GM12872 (cell line): ENCODE measurements at regions not wholly inside any gene's neighbourhood (a gene's known extent, or its start where the extent isn't known, plus 50 kb on each side); places are given as distances from the start of the nearest gene placed in this dataset.

Experiments
- CTCF ChIP-seq: IDR thresholded peaks from 3 replicates; pipeline ENCODE4 v1.5.1; 2011; ENCODE audit warnings: low read depth, mild to moderate bottlenecking, low read length, moderate library complexity; ENCODE audit not compliant: insufficient read depth

DNA sequence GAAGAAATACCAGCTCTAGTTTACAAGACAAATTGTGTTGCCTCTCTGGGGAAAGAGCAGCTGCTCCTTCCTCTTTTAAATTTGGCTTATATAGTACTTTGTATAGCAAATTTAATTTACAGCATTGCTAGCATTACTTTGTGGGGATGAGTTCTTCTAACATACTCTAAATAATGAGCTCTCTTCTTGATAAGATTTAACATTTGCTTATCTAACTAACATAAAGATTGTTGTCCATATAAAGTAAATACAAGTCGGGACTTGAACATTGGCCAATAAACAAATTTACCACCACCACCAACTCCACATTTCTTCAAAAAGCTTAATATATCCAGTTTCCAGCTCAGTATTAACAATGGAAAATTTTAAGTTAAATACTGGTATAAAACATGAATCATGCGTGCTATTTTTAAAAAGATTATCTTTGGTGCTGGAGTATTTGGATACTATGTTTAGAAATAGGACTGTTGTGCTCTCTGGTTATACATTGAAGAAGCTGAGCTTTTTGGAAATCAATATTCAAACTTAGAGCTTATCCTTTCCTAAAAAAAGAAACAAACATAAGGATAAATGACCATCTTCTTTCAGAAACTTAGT, 1146.9 kb upstream of the GJE1 start:
- no peak for TF ChIP-seq CTCF

- no peak for TF ChIP-seq CTCF
Observed at GRCh38 chr6:140980265-140980887, 1152.3 kb upstream of the GJE1 start.

DNA sequence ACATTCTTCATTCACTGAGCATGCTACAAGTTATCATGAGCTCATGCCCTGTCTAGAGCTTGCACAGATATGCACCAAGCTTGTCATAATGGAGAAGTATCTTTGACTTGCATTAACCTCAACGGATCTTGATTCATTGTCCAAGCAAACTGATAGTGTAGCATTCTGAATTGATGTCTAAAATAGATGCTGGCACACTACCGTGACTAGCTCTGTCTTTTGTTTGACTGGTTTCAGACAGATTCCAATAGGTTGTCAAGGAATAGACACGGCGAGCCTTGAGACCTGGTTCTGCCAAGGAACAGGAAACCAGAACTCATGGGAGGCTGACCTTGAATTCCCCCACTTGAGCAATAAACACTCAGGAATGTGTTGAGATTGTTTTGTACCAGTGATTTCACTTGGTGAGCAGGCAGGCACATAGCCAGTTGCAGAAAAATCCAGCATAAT, 1153.1 kb upstream of the GJE1 start:
- TF ChIP-seq CTCF = no peak

- TF ChIP-seq CTCF = no peak
Observed at GRCh38 chr6:140977403-140977802, 1155.3 kb upstream of the GJE1 start.

DNA sequence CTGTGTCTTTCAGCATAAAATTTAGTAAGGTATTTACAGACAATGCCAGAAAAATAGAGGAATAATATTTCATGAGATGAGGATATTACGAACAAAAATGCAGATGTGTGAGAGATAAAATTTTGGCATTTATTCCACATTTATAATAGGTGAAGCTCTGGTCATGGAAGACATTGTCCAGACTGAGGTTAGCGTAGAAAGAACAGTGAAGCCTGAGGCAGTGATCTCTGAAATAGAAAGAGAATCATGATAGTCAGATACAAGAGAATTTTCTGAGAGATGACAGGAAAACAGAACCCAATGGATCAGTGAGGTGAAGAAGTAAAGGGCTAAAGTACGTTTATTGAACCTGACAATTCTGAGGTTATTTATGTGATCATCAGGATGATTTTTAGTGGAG, 1155.9 kb upstream of the GJE1 start:
- no peak for TF ChIP-seq CTCF

DNA sequence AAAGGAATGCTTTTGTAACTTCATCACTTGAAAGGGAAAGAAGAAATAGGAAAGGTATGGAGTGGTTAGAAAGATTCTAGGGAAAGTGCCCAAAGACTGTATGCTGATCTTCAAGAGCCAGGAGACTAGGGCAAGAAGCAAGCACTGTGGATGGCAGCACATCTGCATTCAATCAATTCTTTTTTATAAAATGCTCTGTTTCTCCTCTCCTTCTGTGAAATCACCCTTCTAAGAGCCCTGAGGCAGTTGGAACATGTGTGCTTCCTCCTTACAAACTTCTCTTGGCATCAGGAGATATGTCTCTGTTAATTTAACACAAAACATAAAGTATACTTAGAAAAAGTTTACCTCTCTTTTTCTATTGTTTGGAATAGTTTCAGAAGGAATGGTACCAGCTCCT, 1162.2 kb upstream of the GJE1 start:
- TF ChIP-seq CTCF = no peak

- no peak for TF ChIP-seq CTCF
Observed at GRCh38 chr6:140968062-140968461, 1164.7 kb upstream of the GJE1 start.
